GM19397 (cell line): ENCODE measurements at regions not wholly inside any gene's neighbourhood (a gene's known extent, or its start where the extent isn't known, plus 50 kb on each side); places are given as distances from the start of the nearest gene placed in this dataset.

Source experiments
- ATAC-seq: cut with Tn5 transposase; IDR thresholded peaks from one replicate; pipeline ENCODE4 v1.9.1; 2021; ENCODE audit warnings: mild to moderate bottlenecking, moderate library complexity; ENCODE audit not compliant: unreplicated experiment

GRCh38 chr4:178244785-178245184 is 802.5 kb upstream of the AGA start:
- ATAC-seq = no peak

GRCh38 chr4:178255172-178255571 is 812.9 kb upstream of the AGA start:
- no peak for ATAC-seq

GRCh38 chr4:178258603-178259002 is 816.4 kb upstream of the AGA start:
- no peak for ATAC-seq

- ATAC-seq = no peak
These were observed 817.3 kb upstream of the AGA start for GRCh38 chr4:178259566-178259965.

GRCh38 chr4:178264001-178264400 is 821.8 kb upstream of the AGA start:
- no peak for ATAC-seq

GRCh38 chr4:178271386-178271785 is 829.1 kb upstream of the AGA start:
- ATAC-seq = no peak

GRCh38 chr4:178273168-178273567 is 830.9 kb upstream of the AGA start:
- no peak for ATAC-seq

GRCh38 chr4:178275671-178276360 is 833.6 kb upstream of the AGA start:
- no peak for ATAC-seq

GRCh38 chr4:178280362-178280761 is 838.1 kb upstream of the AGA start:
- no peak for ATAC-seq

- no peak for ATAC-seq
These were observed 846.2 kb upstream of the AGA start for GRCh38 chr4:178288462-178288861.

GRCh38 chr4:178293601-178294000 is 851.4 kb upstream of the AGA start:
- ATAC-seq = no peak

GRCh38 chr4:178296669-178297068 is 854.4 kb upstream of the AGA start:
- no peak for ATAC-seq

- ATAC-seq = no peak
These were observed 864.3 kb upstream of the AGA start for GRCh38 chr4:178306565-178306964.

- ATAC-seq = no peak
These were observed 867.7 kb upstream of the AGA start for GRCh38 chr4:178309890-178310289.

- no peak for ATAC-seq
These were observed 869.8 kb upstream of the AGA start for GRCh38 chr4:178311997-178312396.

GRCh38 chr4:178314287-178314686 is 872.0 kb upstream of the AGA start:
- no peak for ATAC-seq

- no peak for ATAC-seq
These were observed 874.0 kb upstream of the AGA start for GRCh38 chr4:178316211-178316610.

- ATAC-seq = no peak
These were observed 877.8 kb upstream of the AGA start for GRCh38 chr4:178320003-178320402.

- ATAC-seq = no peak
These were observed 880.4 kb upstream of the AGA start for GRCh38 chr4:178322524-178323183.

- no peak for ATAC-seq
These were observed 887.1 kb upstream of the AGA start for GRCh38 chr4:178329226-178329872.

- ATAC-seq = no peak
These were observed 891.1 kb upstream of the AGA start for GRCh38 chr4:178333355-178333754.

- no peak for ATAC-seq
These were observed 897.5 kb upstream of the AGA start for GRCh38 chr4:178339769-178340168.
